ENCODE measurements at regions not wholly inside any gene's neighbourhood (a gene's known extent, or its start where the extent isn't known, plus 50 kb on each side); places are given as distances from the start of the nearest gene placed in this dataset.

GRCh38 chr6:4656106-4656505 lies 120.1 kb upstream of the CDYL start:
- H3K9ac ChIP-seq (ENCODE audit: low read depth, low read length, poor library complexity): no peak overlapping the region
- no peak overlapping the region for H3K27ac ChIP-seq (replicated peaks; ENCODE audit: low read length)
- no peak overlapping the region for H2AK5ac ChIP-seq (ENCODE audit: low read depth, low read length)
- no peaks in the 10 kb centered on the region for H3K79me1 ChIP-seq (ENCODE audit: low read depth, low read length)
- no peak overlapping the region for H3K4ac ChIP-seq (ENCODE audit: low read length)
- H2BK12ac ChIP-seq (ENCODE audit: low read length): no peak overlapping the region
- no peaks in the 10 kb centered on the region for H3K36me3 ChIP-seq (replicated peaks in 1 of 2; ENCODE audit: control insufficient read depth in 2 of 2, insufficient read depth in 2 of 2, low read length in 2 of 2)
- H3K27me3 ChIP-seq (ENCODE audit: control insufficient read depth in 3 of 3, insufficient read depth in 3 of 3, low read depth in 1 of 3, low read length in 3 of 3): no peaks in the 10 kb centered on the region
- no peak overlapping the region for H3K14ac ChIP-seq (ENCODE audit: low read length)
- H2BK5ac ChIP-seq (ENCODE audit: low read length): no peak overlapping the region
- no peak overlapping the region for H3K18ac ChIP-seq (ENCODE audit: low read length)
- H4K8ac ChIP-seq (ENCODE audit: low read depth, low read length): no peak overlapping the region
- no peaks in the 10 kb centered on the region for H3K9me3 ChIP-seq (replicated peaks in 1 of 2; ENCODE audit: control insufficient read depth in 2 of 2, insufficient read depth in 1 of 2, low read depth in 1 of 2, low read length in 2 of 2)
- H2BK120ac ChIP-seq (ENCODE audit: low read depth, low read length): no peak overlapping the region
- DNase-seq (ENCODE audit: low spot score): no peak
- H2BK15ac ChIP-seq (ENCODE audit: low read length): no peak overlapping the region
- H3K4me3 ChIP-seq (ENCODE audit: low read length in 2 of 2): no peak overlapping the region
- WGBS, 2 donors (ENCODE audit: extremely low coverage in 2 of 2, insufficient read length in 2 of 2, insufficient replicate concordance in 1 of 2): no CpG with 5 or more reads among the region's 3 CpGs
- peaks cover 0 to 5% of the 10 kb centered on the region in 2 donors for H3K4me1 ChIP-seq (ENCODE audit: control insufficient read depth in 2 of 2, insufficient read depth in 1 of 2, low read depth in 1 of 2, low read length in 2 of 2)
- no peak overlapping the region for H3K4me2 ChIP-seq (ENCODE audit: insufficient read depth, low read length, poor library complexity, severe bottlenecking)
- no peak overlapping the region for H4K91ac ChIP-seq (ENCODE audit: low read depth, low read length, poor library complexity)
- no peak overlapping the region for H3K23ac ChIP-seq (ENCODE audit: low read depth, low read length, poor library complexity)
- H2AFZ ChIP-seq (ENCODE audit: low read length): no peak overlapping the region

GRCh38 chr6:4655196-4656025 lies 120.8 kb upstream of the CDYL start:
- no CpG with 5 or more reads among the region's 12 CpGs for WGBS, 2 donors (ENCODE audit: extremely low coverage in 2 of 2, insufficient read length in 2 of 2, insufficient replicate concordance in 1 of 2)
- Histone ChIP-seq H3K36me3 (replicated peaks in 1 of 2; ENCODE audit: control insufficient read depth in 2 of 2, insufficient read depth in 2 of 2, low read length in 2 of 2) (no peaks in the 10 kb centered on the region), H3K9me3 (replicated peaks in 1 of 2; ENCODE audit: control insufficient read depth in 2 of 2, insufficient read depth in 1 of 2, low read depth in 1 of 2, low read length in 2 of 2) (no peaks in the 10 kb centered on the region), H3K14ac (ENCODE audit: low read length) (no peak overlapping the region), H3K27me3 (ENCODE audit: control insufficient read depth in 3 of 3, insufficient read depth in 3 of 3, low read depth in 1 of 3, low read length in 3 of 3) (no peaks in the 10 kb centered on the region), H3K4ac (ENCODE audit: low read length) (no peak overlapping the region), H3K18ac (ENCODE audit: low read length) (no peak overlapping the region), H2AFZ (ENCODE audit: low read length) (no peak overlapping the region), H2BK5ac (ENCODE audit: low read length) (no peak overlapping the region), H2AK5ac (ENCODE audit: low read depth, low read length) (no peak overlapping the region), H3K27ac (replicated peaks; ENCODE audit: low read length) (no peak overlapping the region), H2BK120ac (ENCODE audit: low read depth, low read length) (no peak overlapping the region), H3K79me1 (ENCODE audit: low read depth, low read length) (no peaks in the 10 kb centered on the region), H3K4me2 (ENCODE audit: insufficient read depth, low read length, poor library complexity, severe bottlenecking) (no peak overlapping the region), H3K23ac (ENCODE audit: low read depth, low read length, poor library complexity) (no peak overlapping the region), H4K8ac (ENCODE audit: low read depth, low read length) (no peak overlapping the region), H2BK12ac (ENCODE audit: low read length) (no peak overlapping the region), H4K91ac (ENCODE audit: low read depth, low read length, poor library complexity) (no peak overlapping the region), H3K9ac (ENCODE audit: low read depth, low read length, poor library complexity) (no peak overlapping the region), H2BK15ac (ENCODE audit: low read length) (no peak overlapping the region), H3K4me3 (ENCODE audit: low read length in 2 of 2) (peak overlapping the region in 1 of 2 donors; percentile 20), H3K4me1 (ENCODE audit: control insufficient read depth in 2 of 2, insufficient read depth in 1 of 2, low read depth in 1 of 2, low read length in 2 of 2) (peaks cover 0 to 5% of the 10 kb centered on the region in 2 donors)
- DNase-seq (ENCODE audit: low spot score): no peak

- H3K36me3 ChIP-seq (replicated peaks in 1 of 2; ENCODE audit: control insufficient read depth in 2 of 2, insufficient read depth in 2 of 2, low read length in 2 of 2): no peaks in the 10 kb centered on the region
- no CpG with 5 or more reads among the region's 3 CpGs for WGBS, 2 donors (ENCODE audit: extremely low coverage in 2 of 2, insufficient read length in 2 of 2, insufficient replicate concordance in 1 of 2)
- no peak overlapping the region for H3K23ac ChIP-seq (ENCODE audit: low read depth, low read length, poor library complexity)
- H2BK15ac ChIP-seq (ENCODE audit: low read length): no peak overlapping the region
- H2AFZ ChIP-seq (ENCODE audit: low read length): no peak overlapping the region
- H3K27ac ChIP-seq (replicated peaks; ENCODE audit: low read length): no peak overlapping the region
- H3K4ac ChIP-seq (ENCODE audit: low read length): no peak overlapping the region
- no peaks in the 10 kb centered on the region for H3K27me3 ChIP-seq (ENCODE audit: control insufficient read depth in 3 of 3, insufficient read depth in 3 of 3, low read depth in 1 of 3, low read length in 3 of 3)
- no peak overlapping the region for H2BK12ac ChIP-seq (ENCODE audit: low read length)
- no peaks in the 10 kb centered on the region for H3K79me1 ChIP-seq (ENCODE audit: low read depth, low read length)
- no peak overlapping the region for H3K9ac ChIP-seq (ENCODE audit: low read depth, low read length, poor library complexity)
- H2BK120ac ChIP-seq (ENCODE audit: low read depth, low read length): no peak overlapping the region
- no peak for DNase-seq (ENCODE audit: low spot score)
- no peak overlapping the region for H4K8ac ChIP-seq (ENCODE audit: low read depth, low read length)
- peaks cover 0 to 5% of the 10 kb centered on the region in 2 donors for H3K4me1 ChIP-seq (ENCODE audit: control insufficient read depth in 2 of 2, insufficient read depth in 1 of 2, low read depth in 1 of 2, low read length in 2 of 2)
- no peak overlapping the region for H3K18ac ChIP-seq (ENCODE audit: low read length)
- no peak overlapping the region for H2BK5ac ChIP-seq (ENCODE audit: low read length)
- no peak overlapping the region for H3K14ac ChIP-seq (ENCODE audit: low read length)
- H3K4me2 ChIP-seq (ENCODE audit: insufficient read depth, low read length, poor library complexity, severe bottlenecking): no peak overlapping the region
- no peak overlapping the region for H4K91ac ChIP-seq (ENCODE audit: low read depth, low read length, poor library complexity)
- no peaks in the 10 kb centered on the region for H3K9me3 ChIP-seq (replicated peaks in 1 of 2; ENCODE audit: control insufficient read depth in 2 of 2, insufficient read depth in 1 of 2, low read depth in 1 of 2, low read length in 2 of 2)
- H3K4me3 ChIP-seq (ENCODE audit: low read length in 2 of 2): peak overlapping the region in 1 of 2 donors; percentile 42
- H2AK5ac ChIP-seq (ENCODE audit: low read depth, low read length): no peak overlapping the region
Observed at GRCh38 chr6:4653141-4653540, 123.1 kb upstream of the CDYL start.

- no peak overlapping the region for H4K8ac ChIP-seq (ENCODE audit: low read depth, low read length)
- no peak overlapping the region for H2BK5ac ChIP-seq (ENCODE audit: low read length)
- H3K18ac ChIP-seq (ENCODE audit: low read length): no peak overlapping the region
- H2BK12ac ChIP-seq (ENCODE audit: low read length): no peak overlapping the region
- H3K9me3 ChIP-seq (replicated peaks in 1 of 2; ENCODE audit: control insufficient read depth in 2 of 2, insufficient read depth in 1 of 2, low read depth in 1 of 2, low read length in 2 of 2): no peaks in the 10 kb centered on the region
- no CpG with 5 or more reads among the region's 1 CpG for WGBS, 2 donors (ENCODE audit: extremely low coverage in 2 of 2, insufficient read length in 2 of 2, insufficient replicate concordance in 1 of 2)
- H3K4me1 ChIP-seq (ENCODE audit: control insufficient read depth in 2 of 2, insufficient read depth in 1 of 2, low read depth in 1 of 2, low read length in 2 of 2): peaks cover 0 to 12% of the 10 kb centered on the region in 2 donors
- no peak overlapping the region for H3K14ac ChIP-seq (ENCODE audit: low read length)
- H2BK120ac ChIP-seq (ENCODE audit: low read depth, low read length): no peak overlapping the region
- H4K91ac ChIP-seq (ENCODE audit: low read depth, low read length, poor library complexity): no peak overlapping the region
- H3K4me3 ChIP-seq (ENCODE audit: low read length in 2 of 2): no peak overlapping the region
- H3K27ac ChIP-seq (replicated peaks; ENCODE audit: low read length): no peak overlapping the region
- no peak overlapping the region for H2BK15ac ChIP-seq (ENCODE audit: low read length)
- H3K4me2 ChIP-seq (ENCODE audit: insufficient read depth, low read length, poor library complexity, severe bottlenecking): no peak overlapping the region
- H3K4ac ChIP-seq (ENCODE audit: low read length): no peak overlapping the region
- H3K79me1 ChIP-seq (ENCODE audit: low read depth, low read length): no peaks in the 10 kb centered on the region
- no peak overlapping the region for H3K23ac ChIP-seq (ENCODE audit: low read depth, low read length, poor library complexity)
- H3K27me3 ChIP-seq (ENCODE audit: control insufficient read depth in 3 of 3, insufficient read depth in 3 of 3, low read depth in 1 of 3, low read length in 3 of 3): no peaks in the 10 kb centered on the region
- H3K36me3 ChIP-seq (replicated peaks in 1 of 2; ENCODE audit: control insufficient read depth in 2 of 2, insufficient read depth in 2 of 2, low read length in 2 of 2): no peaks in the 10 kb centered on the region
- no peak overlapping the region for H2AFZ ChIP-seq (ENCODE audit: low read length)
- no peak for DNase-seq (ENCODE audit: low spot score)
- H3K9ac ChIP-seq (ENCODE audit: low read depth, low read length, poor library complexity): no peak overlapping the region
- no peak overlapping the region for H2AK5ac ChIP-seq (ENCODE audit: low read depth, low read length)
Observed at GRCh38 chr6:4651831-4652467, 124.3 kb upstream of the CDYL start.

Measured in neuronal stem cell (in vitro differentiated cells).